AG04449 (cell line): ENCODE measurements at regions not wholly inside any gene's neighbourhood (a gene's known extent, or its start where the extent isn't known, plus 50 kb on each side); places are given as distances from the start of the nearest gene placed in this dataset.

Experiments used
- CTCF ChIA-PET: fragments of 350-600 bp; formaldehyde crosslinking; extraction: SDS; loops from one replicate; lab custom pipeline; 2021; ENCODE audit warnings: antibody characterized with exemption; lab: Yijun Ruan, JAX
- POLR2A ChIA-PET: fragments of 400-600, 350-600 bp; formaldehyde crosslinking; extraction: SDS; loops from one replicate; lab custom pipeline; 2020; ENCODE audit warnings: antibody characterized with exemption, inconsistent platforms; lab: Yijun Ruan, JAX
- DNase-seq: peaks from one replicate; pipeline ENCODE4 v3.0.0-alpha.2; 2010; ENCODE audit warnings: low read depth, low spot score
- H3K4me3 ChIP-seq: 2 replicates; pipeline ENCODE4 v1.5.1; 2011; ENCODE audit warnings: low read depth, mild to moderate bottlenecking, control low read depth, low read length
- TF ChIP-seq, protein P1 (sequence below): IDR thresholded peaks from one replicate; pipeline ENCODE4 v1.5.1; 2011; ENCODE audit warnings: mild to moderate bottlenecking, moderate library complexity, low read length, control low read depth, inconsistent platforms; ENCODE audit not compliant: insufficient read depth; ENCODE audit errors: missing control alignments

DNA sequence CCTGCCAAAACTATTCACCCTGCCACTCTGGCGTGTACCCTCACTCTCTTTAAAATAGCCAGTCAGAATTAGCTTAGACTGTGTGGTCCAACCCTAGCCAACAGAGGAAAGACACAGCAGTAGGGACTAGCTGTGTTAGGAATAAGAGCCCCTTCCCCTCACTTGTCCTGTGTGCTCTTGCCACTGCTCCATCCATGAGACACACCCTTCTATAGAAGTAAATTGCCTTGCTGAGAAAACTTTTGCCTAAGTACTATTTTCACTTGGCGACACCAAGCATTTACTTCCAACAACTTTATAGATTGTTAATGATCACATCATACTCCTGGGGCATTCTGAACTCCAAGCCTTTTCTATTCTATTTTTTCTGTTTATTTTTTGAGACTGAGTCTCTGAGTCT, 170.2 kb upstream of the TRIM24 start:
- ChIA-PET CTCF (no interaction called here), POLR2A (no interaction called here)
- H3K4me3 ChIP-seq: no peak overlapping the region
- TF ChIP-seq, protein P1, sequence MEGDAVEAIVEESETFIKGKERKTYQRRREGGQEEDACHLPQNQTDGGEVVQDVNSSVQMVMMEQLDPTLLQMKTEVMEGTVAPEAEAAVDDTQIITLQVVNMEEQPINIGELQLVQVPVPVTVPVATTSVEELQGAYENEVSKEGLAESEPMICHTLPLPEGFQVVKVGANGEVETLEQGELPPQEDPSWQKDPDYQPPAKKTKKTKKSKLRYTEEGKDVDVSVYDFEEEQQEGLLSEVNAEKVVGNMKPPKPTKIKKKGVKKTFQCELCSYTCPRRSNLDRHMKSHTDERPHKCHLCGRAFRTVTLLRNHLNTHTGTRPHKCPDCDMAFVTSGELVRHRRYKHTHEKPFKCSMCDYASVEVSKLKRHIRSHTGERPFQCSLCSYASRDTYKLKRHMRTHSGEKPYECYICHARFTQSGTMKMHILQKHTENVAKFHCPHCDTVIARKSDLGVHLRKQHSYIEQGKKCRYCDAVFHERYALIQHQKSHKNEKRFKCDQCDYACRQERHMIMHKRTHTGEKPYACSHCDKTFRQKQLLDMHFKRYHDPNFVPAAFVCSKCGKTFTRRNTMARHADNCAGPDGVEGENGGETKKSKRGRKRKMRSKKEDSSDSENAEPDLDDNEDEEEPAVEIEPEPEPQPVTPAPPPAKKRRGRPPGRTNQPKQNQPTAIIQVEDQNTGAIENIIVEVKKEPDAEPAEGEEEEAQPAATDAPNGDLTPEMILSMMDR: no peak
- DNase-seq: no peak

DNA sequence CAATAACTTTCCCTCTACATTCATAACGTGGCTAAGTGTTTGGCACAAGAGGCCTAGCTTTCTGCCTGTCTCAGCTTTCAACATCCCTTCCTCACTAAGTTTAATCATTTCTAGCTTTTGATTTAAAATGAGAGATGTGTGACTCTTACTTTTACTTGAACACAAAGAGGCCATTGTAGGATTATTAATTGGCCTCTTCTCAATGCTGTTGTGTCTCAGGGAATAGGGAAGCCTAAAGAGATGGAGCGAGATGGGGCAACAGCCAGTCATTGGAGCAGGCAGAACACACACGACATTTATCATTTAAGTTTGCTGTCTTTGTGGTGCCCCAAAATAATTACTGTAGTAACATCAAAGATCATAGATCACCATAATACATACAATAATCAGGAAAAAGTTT, 167.1 kb upstream of the TRIM24 start:
- no peak overlapping the region for H3K4me3 ChIP-seq
- CTCF ChIA-PET: no interaction called here
- POLR2A ChIA-PET: no interaction called here
- DNase-seq: no peak
- TF ChIP-seq, protein P1: no peak

DNA sequence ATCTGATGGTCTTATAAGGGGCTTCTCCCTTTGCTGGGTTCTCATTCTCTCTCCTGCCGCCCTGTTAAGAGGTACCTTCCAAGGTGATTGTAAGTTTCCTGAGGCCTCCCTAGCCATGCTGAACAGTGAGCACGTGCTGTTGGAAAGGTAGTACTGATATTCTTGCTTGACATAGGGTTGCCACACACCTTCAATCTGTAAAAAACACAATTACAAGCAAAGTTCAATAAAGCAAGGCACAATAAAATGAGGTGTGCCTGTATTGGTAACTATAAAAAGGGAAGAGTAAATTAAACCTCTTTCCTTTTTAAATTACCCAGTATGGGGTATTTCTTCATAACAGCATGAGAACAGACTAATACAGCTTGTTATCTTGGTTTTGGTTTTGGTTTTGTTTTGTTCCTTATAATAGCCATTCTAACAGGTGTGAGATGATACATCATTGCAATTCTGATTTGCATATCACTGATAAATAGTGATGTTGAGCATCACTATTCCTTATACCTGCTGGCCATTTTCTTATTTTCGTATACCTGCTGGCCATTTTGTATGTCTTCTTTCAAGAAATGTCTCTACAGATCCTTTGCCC, 164.9 kb upstream of the TRIM24 start:
- TF ChIP-seq, protein P1: no peak
- DNase-seq: no peak
- ChIA-PET CTCF (no interaction called here), POLR2A (no interaction called here)
- H3K4me3 ChIP-seq: no peak overlapping the region

DNA sequence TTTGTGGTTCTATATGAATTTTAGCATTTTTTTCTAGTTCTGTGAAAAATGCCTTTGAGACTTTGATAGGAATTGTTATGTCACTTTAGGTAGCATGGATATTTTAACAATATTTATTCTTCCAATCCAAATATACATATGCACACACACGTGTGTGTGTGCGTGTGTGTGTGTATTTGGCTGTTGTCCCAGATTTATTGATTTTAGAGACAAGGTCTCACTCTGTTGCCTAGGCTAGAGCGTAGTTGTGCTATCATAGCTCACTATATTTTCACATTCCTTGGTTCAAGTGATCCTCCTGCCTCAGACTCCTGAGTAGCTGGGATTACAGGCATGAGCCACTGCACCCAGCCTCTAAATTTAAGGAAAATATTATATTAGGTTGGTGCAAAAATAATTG, 162.5 kb upstream of the TRIM24 start:
- TF ChIP-seq, protein P1: no peak
- ChIA-PET CTCF (no interaction called here), POLR2A (no interaction called here)
- no peak for DNase-seq
- H3K4me3 ChIP-seq: no peak overlapping the region

DNA sequence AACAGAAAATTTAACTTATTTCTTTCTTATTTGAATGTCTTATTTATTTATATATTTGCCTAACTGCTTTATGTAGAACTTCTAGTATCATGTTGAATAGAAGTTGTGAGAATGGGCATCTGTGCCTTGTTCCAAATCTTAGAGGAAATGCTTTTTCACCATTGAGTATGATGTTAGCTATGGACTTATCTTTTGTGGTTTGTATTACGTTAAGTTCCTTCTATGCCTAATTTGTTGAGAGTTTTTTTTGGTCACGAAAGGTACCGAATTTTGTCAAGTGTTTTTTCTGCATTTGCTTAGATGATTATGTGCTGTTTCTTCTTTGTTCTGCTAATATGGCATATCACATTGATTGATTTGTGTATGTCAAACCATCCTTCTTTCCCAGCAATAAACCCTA, 161.0 kb upstream of the TRIM24 start:
- H3K4me3 ChIP-seq: no peak overlapping the region
- CTCF ChIA-PET: no interaction called here
- POLR2A ChIA-PET: no interaction called here
- DNase-seq: no peak
- TF ChIP-seq, protein P1: no peak

DNA sequence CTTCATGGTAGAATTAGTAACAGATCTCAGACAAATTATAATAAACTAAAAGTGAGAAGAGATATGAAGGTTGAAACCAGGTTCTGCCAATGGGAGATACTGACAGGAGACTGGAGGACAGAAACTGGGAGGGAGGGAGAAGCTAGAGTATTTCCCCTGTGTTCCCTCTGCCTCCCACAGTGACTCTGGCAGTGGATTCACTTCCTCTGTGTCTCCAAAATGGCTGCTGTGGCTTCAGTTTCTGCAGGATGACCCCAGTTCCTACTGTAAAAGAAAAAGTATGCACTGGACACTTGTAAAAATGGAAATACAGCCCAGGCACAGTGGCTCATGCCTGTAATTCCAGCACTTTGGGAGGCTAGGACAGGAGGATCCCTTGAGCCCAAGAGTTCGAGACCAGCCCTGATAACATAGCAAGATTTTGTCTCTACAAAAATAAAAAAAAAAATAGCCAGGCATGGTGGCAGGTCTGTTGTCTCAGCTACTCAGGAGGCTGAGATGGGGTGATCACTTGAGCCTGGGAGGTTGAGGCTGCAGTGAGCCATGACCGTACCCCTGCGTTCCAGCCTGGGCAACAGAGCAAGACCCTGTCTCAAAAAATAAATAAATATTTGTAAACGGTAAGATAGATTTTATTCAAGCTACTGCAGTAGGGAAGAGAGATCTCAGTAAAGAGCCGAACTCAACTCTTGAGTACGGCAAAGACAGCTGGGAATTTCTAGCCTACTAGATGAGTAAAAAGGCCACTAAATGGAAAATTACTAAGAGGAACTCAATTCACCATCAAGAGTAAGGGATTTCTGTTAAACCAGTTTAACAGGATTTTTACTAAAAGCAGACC, 156.6 kb upstream of the TRIM24 start:
- no peak overlapping the region for H3K4me3 ChIP-seq
- no peak for DNase-seq
- CTCF ChIA-PET: no interaction called here
- TF ChIP-seq, protein P1: no peak
- POLR2A ChIA-PET: no interaction called here
